ENCODE measurements at regions not wholly inside any gene's neighbourhood (a gene's known extent, or its start where the extent isn't known, plus 50 kb on each side); places are given as distances from the start of the nearest gene placed in this dataset.

DNA sequence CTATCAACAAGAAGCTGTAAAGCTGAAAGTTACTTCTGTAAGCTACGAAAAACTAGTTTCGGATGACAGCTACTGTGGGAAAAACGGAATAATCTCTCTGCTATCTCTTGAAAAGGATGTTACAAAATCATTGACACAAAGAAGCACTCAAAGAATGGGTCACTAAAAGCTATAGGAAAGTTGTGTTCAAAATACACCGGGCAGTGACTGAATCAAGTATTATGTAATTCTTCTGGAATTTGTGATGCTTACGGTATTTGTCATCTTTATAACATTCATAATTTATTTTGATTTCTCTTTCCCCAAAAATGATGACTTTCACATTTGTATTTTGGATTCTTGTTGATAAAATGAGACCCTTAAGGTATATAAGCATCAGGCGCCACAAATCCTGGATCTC, 112.1 kb upstream of the KLF6 start:
- TF ChIP-seq, protein P1, sequence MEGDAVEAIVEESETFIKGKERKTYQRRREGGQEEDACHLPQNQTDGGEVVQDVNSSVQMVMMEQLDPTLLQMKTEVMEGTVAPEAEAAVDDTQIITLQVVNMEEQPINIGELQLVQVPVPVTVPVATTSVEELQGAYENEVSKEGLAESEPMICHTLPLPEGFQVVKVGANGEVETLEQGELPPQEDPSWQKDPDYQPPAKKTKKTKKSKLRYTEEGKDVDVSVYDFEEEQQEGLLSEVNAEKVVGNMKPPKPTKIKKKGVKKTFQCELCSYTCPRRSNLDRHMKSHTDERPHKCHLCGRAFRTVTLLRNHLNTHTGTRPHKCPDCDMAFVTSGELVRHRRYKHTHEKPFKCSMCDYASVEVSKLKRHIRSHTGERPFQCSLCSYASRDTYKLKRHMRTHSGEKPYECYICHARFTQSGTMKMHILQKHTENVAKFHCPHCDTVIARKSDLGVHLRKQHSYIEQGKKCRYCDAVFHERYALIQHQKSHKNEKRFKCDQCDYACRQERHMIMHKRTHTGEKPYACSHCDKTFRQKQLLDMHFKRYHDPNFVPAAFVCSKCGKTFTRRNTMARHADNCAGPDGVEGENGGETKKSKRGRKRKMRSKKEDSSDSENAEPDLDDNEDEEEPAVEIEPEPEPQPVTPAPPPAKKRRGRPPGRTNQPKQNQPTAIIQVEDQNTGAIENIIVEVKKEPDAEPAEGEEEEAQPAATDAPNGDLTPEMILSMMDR (conservative IDR thresholded peaks at IDR 0.05): no peak
- no peak for TF ChIP-seq EZH2 (IDR thresholded peaks at IDR 0.05; ENCODE audit: low read depth)
